Spleen (tissue), 7 donors: ENCODE measurements at regions not wholly inside any gene's neighbourhood (a gene's known extent, or its start where the extent isn't known, plus 50 kb on each side); places are given as distances from the start of the nearest gene placed in this dataset.

Experiments used
- CTCF ChIP-seq, 11 experiments: fragments of 200-600 bp in 7 of 11; fragments of 450-650 bp in 4 of 11; sonication (generic) in 4 of 11; IDR thresholded peaks in 8 of 11; conservative IDR thresholded peaks in 3 of 11; 1 replicate in 7 of 11; 2 replicates in 4 of 11; pipeline versions ENCODE4 v1.4.0 to v1.8.0; 2016 to 2021; ENCODE audit warnings: antibody characterized with exemption in 11 of 11, inconsistent platforms in 4 of 11, mild to moderate bottlenecking in 1 of 11
- POLR2A ChIP-seq, 3 donors: fragments of 450-650 bp; IDR thresholded peaks; one replicate each; pipeline ENCODE4 v1.5.1; 2017; ENCODE audit warnings: antibody characterized with exemption in 3 of 3, mild to moderate bottlenecking in 1 of 3
- POLR2AphosphoS5 ChIP-seq, 3 donors: sonication (generic); formaldehyde crosslinking; IDR thresholded peaks; one replicate each; pipeline ENCODE4 v1.5.1; 2017; ENCODE audit warnings: antibody characterized with exemption in 3 of 3
- donor health status: DM: no; HTN: no; CAD: no; lungs with moderate emphysema.
- donor health status: DM: no; HTN: no; CAD: no.
- donor health status: DM: no; HTN: no; CAD: no.

DNA sequence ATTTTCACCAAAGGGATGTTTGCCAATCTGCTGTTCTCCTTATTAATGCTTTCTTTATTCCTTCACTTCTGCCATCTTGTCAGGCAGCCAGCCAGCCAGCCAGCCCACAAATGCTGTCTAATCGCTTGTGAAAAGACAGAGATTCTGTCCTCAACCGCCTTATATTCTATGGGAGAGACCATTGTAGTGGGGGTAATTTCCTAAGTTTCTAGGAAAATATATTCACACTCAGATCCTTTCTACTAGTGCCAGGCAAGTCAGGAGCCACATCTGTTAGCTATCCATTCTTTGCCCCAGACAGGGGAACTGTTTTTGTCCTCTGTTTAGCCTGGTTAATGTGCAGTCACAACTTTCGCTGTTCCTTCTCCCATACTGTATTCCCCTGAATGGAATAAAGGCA lies 1023.1 kb downstream of the ADGRL2 start:
- TF ChIP-seq POLR2AphosphoS5 (IDR thresholded peaks at IDR 0.05) (no peak), CTCF (IDR thresholded peaks at IDR 0.05 in 8 of 11, conservative IDR thresholded peaks at IDR 0.05 in 3 of 11) (no peak), POLR2A (IDR thresholded peaks at IDR 0.05) (no peak)
